HG03060 (cell line): ENCODE measurements at regions not wholly inside any gene's neighbourhood (a gene's known extent, or its start where the extent isn't known, plus 50 kb on each side); places are given as distances from the start of the nearest gene placed in this dataset.
"Not testable (repeated sequence)": the region's sequence is repeated elsewhere in the genome, so short reads cannot be mapped to it uniquely, and the experiment has no call there.

Source experiments
- ATAC-seq: cut with Tn5 transposase; IDR thresholded peaks from one replicate; pipeline ENCODE4 v1.9.1; 2021; ENCODE audit warnings: low read depth, moderate number of reproducible peaks; ENCODE audit not compliant: unreplicated experiment

DNA sequence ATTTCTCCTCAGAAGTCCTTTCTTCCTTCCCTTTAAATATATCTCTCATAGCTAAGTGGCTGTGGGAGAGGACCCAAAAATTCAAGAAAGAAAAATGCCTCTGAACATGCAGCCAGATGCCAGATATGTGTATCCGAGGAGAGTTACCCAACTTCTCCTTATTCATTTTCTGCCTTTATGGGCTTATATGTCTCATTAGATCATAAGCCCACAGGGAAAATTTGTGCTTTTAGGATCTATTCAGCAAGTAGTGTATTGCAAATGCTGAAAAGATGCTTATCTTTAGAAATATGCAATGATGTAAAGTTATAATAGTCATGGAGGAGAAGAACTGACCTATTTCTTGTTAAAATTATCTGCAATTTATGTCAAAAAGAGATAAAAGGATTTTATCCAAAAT lies 371.8 kb upstream of the NOCT start:
- ATAC-seq: no peak

GRCh38 chr4:138639018-138639741 lies 376.4 kb upstream of the NOCT start:
- ATAC-seq: no peak

DNA sequence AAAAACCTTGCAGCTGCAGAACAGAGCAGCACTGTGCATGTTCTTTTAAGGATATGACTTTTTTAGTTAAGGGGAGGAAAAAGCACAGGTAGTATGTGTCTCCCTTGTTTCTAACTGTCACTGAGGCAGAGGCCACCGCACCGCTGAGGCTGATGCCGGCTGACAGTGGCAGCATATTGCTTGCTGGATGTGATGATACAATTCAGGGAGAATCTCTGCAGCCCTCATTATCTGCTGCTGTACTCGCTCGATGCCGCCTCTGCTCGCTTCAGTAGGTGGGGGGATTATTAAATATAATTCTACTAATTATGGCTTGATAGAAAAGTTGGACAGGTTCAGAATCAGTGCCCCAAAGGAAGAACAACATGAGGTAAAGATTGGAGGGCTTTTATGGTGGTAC lies 378.8 kb upstream of the NOCT start:
- ATAC-seq: no peak

GRCh38 chr4:138634915-138635314 lies 380.7 kb upstream of the NOCT start:
- ATAC-seq: no peak

DNA sequence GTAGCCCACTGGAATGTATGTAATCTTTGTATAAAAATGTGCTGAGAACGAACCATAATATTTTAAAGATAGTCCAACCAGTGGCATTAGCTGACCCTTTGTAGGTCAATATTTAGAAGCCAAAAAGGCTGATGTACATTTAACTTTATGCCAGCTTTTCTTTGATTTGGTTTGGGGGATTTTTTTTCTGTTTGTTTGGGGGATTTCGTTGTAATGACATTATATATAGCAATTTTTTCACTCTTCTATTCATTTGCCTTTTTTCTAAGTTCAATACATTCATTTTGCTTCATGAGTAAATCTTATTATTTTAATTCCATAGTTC lies 382.0 kb upstream of the NOCT start:
- no peak for ATAC-seq

DNA sequence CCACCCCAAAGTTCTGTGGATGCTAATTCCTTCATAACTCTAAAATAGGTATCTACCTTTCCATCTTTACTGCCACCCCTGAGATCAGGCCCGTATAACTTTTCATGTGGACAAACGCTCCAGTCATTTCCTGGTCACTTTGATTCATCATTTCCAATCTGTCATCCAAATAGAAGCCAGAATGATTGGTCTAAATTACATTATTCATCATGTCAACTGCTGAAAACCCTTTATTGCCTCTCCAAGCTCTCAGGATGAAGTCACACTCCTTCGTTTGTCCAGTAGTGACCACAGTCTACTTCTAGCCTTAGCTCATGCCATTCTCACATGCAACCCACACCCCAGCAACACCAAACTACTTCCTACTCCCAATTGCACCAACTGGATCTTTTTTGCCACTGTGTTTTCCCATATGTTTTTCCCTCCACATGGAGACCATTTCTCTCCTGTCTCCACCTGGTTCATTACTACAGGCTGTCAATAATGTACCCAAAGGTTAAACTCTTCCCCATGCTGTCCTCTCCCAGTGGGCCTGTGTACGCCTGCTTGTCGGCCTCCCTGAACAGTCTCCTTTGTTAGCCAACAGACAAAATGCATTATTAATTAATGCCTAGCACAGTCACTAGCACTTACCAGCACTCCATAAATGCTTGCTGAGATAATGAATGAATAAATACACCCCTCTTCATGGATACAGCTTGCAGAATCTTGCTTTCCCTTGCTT lies 382.6 kb upstream of the NOCT start:
- ATAC-seq: no peak

DNA sequence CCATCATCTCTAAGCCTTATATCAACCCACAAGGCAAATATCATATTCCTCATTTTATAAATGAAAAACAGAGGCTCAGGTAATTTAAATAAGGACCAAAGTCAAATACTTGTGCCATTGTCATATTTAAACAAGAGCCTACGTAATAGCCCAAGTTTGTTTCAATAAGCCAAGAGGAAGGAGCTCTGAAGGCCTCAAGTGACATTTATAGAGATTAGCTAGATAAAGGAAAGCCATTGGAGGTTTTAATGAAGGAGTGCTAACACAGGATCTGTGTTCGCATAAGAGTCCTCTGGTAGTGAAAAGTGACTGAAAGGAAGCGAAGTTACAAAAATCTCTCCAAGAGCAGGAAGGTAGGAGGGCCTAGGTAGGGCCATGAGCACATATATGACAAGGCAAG lies 384.9 kb upstream of the NOCT start:
- ATAC-seq: no peak

DNA sequence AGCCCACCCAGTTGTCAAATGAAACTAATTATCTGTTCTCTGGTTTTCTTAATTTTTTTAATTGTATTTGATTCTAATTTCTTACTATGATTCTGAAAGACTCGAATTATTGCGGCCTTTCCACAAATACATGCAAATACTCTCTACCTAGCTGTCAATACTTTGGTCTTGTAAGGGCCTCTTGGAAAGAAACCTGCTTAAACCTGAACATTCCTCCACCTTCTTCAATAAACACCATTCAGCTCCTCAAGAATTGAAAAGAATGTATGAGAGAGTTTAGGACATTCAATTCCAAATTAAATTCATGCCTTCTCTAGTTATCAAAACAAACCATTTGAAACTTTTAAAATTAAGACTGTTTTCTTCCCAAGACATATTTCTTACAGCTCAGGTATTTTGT lies 385.9 kb upstream of the NOCT start:
- ATAC-seq: no peak

DNA sequence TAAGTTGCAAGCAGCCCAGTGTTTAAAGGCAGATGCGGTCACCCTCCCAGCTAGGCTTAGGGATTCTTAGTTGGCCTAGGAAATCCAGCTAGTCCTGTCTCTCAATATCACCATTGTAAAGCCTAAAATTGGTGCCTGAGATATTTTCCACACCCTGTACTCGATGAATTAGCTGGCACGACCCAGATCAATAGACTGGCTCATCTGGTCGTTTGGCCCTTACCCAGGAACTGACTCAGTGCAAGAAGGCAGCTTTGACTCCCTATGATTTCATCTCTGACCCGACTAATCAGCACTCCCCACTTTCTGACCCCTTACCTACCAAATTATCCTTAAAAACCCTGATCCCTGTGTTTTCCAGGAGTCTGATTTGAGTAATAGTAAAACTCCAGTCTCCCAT lies 384.9 kb upstream of the SLC7A11 start:
- ATAC-seq: no peak

GRCh38 chr4:138622362-138622761 lies 380.2 kb upstream of the SLC7A11 start:
- not testable (repeated sequence) for ATAC-seq

DNA sequence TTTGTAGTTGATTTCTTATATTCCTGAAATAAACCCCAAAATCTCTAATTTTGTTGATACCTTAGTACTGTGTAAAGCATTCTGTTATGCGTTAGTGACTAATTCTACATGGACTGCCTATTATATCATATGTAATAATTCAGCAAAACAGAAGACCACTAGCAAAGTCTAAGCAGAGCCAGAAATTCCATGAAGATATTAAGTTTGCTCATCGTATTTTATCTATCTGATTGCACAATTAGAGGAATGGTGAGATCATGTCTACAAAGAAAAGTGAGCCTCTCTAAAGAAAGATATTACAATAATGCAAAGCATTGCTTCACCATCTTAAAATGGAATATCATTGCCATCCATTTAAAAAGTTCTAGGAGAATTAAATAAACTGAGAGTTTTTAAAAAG lies 374.6 kb upstream of the SLC7A11 start:
- no peak for ATAC-seq

DNA sequence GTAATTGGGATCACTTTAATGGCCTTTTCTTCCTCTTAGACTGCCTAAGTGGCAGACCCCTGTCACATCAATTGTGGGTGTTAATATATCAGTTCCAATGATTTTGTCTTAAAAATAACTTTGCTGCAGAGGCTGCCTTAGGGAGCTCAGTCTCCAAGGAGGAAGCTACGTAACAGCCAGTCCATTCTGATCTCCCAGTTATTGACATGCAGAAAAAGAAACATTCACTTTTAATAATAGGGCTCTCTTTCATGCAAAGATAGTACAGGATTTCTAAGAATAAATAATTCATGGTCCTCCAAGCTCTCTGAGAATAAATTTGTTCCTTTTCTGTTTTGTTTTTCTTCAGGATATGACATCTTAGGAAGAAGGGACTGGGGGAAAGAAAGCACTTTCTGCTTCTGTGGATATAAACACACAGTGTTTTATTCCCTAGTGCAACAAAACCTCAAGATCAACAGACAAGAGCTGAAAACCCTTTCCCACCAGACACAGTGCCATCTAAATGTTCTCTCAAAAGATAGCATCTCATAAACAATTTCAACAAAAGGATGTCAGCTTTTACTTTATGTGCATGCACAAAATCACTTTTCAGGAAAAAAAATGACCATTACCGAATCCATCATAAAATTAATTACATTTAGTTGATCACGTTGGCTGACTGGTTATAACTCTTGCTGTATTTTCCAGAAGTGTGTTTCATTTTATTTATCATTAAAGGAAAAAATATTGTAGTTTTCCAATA lies 372.4 kb upstream of the SLC7A11 start:
- ATAC-seq: no peak

DNA sequence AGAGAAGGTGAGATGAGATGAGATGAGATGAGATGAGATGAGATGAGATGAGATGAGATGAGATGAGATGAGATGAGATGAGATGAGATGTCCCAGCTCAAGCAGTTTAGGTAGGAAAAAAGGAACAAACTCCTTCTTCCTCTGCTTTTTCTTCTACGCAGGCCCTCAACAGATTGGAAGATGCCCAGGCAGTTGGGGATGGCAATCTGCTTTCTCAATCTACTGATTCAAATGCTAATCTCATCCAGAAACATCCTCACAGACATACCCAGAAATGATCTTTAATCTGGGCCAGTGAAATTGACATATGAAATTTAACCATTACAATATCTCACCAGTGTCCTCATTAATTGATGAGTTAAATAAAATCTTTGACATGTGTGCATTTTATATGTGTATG lies 370.3 kb upstream of the SLC7A11 start:
- ATAC-seq: no peak

- no peak for ATAC-seq
Measured at GRCh38 chr4:138611721-138612120, 369.6 kb upstream of the SLC7A11 start.

- ATAC-seq: no peak
Measured at GRCh38 chr4:138611017-138611416, 368.9 kb upstream of the SLC7A11 start.

GRCh38 chr4:138609943-138610350 lies 367.8 kb upstream of the SLC7A11 start:
- peak; percentile 80 for ATAC-seq

GRCh38 chr4:138604556-138604955 lies 362.4 kb upstream of the SLC7A11 start:
- ATAC-seq: no peak

- ATAC-seq: no peak
Measured at GRCh38 chr4:138602664-138603063, 360.5 kb upstream of the SLC7A11 start.

GRCh38 chr4:138599965-138600364 lies 357.8 kb upstream of the SLC7A11 start:
- no peak for ATAC-seq

GRCh38 chr4:138598226-138598625 lies 356.1 kb upstream of the SLC7A11 start:
- ATAC-seq: no peak

- no peak for ATAC-seq
Measured at GRCh38 chr4:138596896-138597295, 354.7 kb upstream of the SLC7A11 start.
